Karpas-422 (cell line): ENCODE measurements at regions not wholly inside any gene's neighbourhood (a gene's known extent, or its start where the extent isn't known, plus 50 kb on each side); places are given as distances from the start of the nearest gene placed in this dataset.

ENCODE experiments used
- DNase-seq: peaks from one replicate; pipeline ENCODE4 v3.0.0-alpha.2; 2015
- H2AFZ ChIP-seq: fragments of 200-600 bp; sonication (generic); 2 replicates; pipeline ENCODE4 v1.6.1; 2014; ENCODE audit warnings: antibody characterized with exemption, low read length, mixed read lengths
- H3K27ac ChIP-seq: fragments of 200-600 bp; sonication (generic); 2 replicates; pipeline ENCODE4 v1.5.1; 2014; ENCODE audit warnings: mild to moderate bottlenecking, low read length, moderate library complexity
- H3K27me3 ChIP-seq: fragments of 200-600 bp; sonication (generic); 2 replicates; pipeline ENCODE4 v1.6.1; 2014; ENCODE audit warnings: low read length, mixed read lengths
- H3K36me3 ChIP-seq: fragments of 200-600 bp; sonication (generic); 2 replicates; pipeline ENCODE4 v1.6.1; 2014; ENCODE audit warnings: low read length, mixed read lengths; ENCODE audit not compliant: insufficient read depth
- H3K4me1 ChIP-seq: fragments of 200-600 bp; sonication (generic); 2 replicates; pipeline ENCODE4 v1.6.1; 2014; ENCODE audit warnings: mild to moderate bottlenecking, low read length, mixed read lengths
- H3K4me2 ChIP-seq: fragments of 200-600 bp; sonication (generic); 2 replicates; pipeline ENCODE4 v1.6.1; 2014; ENCODE audit warnings: low read length, low read depth, mild to moderate bottlenecking; ENCODE audit not compliant: poor library complexity, severe bottlenecking
- H3K4me3 ChIP-seq: fragments of 200-600 bp; sonication (generic); 2 replicates; pipeline ENCODE4 v1.5.1; 2014; ENCODE audit warnings: mild to moderate bottlenecking, antibody characterized with exemption, low read length, mixed read lengths
- H3K79me2 ChIP-seq: fragments of 200-600 bp; sonication (generic); 2 replicates; pipeline ENCODE4 v1.6.1; 2014; ENCODE audit warnings: mild to moderate bottlenecking, low read length, mixed read lengths
- H3K9ac ChIP-seq: fragments of 200-600 bp; sonication (generic); 2 replicates; pipeline ENCODE4 v1.6.0; 2014; ENCODE audit warnings: low read length
- H3K9me2 ChIP-seq: fragments of 200-600 bp; sonication (generic), shearing (Covaris generic); replicated peaks from 2 replicates; pipeline ENCODE4 v1.6.0; 2014; ENCODE audit warnings: mild to moderate bottlenecking, low read length, moderate library complexity; ENCODE audit not compliant: insufficient read depth
- H3K9me3 ChIP-seq: fragments of 300-700, 200-600 bp; sonication (generic); 2 replicates; pipeline ENCODE4 v1.6.1; 2014; ENCODE audit warnings: low read length, mixed read lengths
- H4K20me1 ChIP-seq: fragments of 200-600 bp; sonication (generic); 2 replicates; pipeline ENCODE4 v1.6.1; 2014; ENCODE audit warnings: mild to moderate bottlenecking, antibody characterized with exemption, low read length, low read depth; ENCODE audit not compliant: insufficient read depth

GRCh38 chr11:115693002-115693401, 188.8 kb upstream of the CADM1 start:
- H3K27me3 ChIP-seq = no peaks in the 10 kb centered on the region
- no peak overlapping the region for H3K9ac ChIP-seq
- no peaks in the 10 kb centered on the region for H3K9me2 ChIP-seq
- H3K9me3 ChIP-seq = no peaks in the 10 kb centered on the region
- H3K4me1 ChIP-seq = no peaks in the 10 kb centered on the region
- no peak overlapping the region for H2AFZ ChIP-seq
- no peak overlapping the region for H3K4me2 ChIP-seq
- no peaks in the 10 kb centered on the region for H3K36me3 ChIP-seq
- no peak overlapping the region for H3K27ac ChIP-seq
- no peaks in the 10 kb centered on the region for H3K79me2 ChIP-seq
- no peaks in the 10 kb centered on the region for H4K20me1 ChIP-seq
- H3K4me3 ChIP-seq = no peak overlapping the region
- no peak for DNase-seq

- no peak overlapping the region for H3K27ac ChIP-seq
Measured at GRCh38 chr11:115691030-115691429, 186.8 kb upstream of the CADM1 start.

GRCh38 chr11:115687934-115688333, 183.7 kb upstream of the CADM1 start:
- H3K4me1 ChIP-seq = no peaks in the 10 kb centered on the region
- no peak overlapping the region for H3K27ac ChIP-seq
- no peaks in the 10 kb centered on the region for H3K9me3 ChIP-seq
- no peak overlapping the region for H3K9ac ChIP-seq
- no peaks in the 10 kb centered on the region for H4K20me1 ChIP-seq
- H3K36me3 ChIP-seq = no peaks in the 10 kb centered on the region
- H3K27me3 ChIP-seq = no peaks in the 10 kb centered on the region
- H2AFZ ChIP-seq = no peak overlapping the region
- no peak for DNase-seq
- H3K79me2 ChIP-seq = no peaks in the 10 kb centered on the region
- H3K4me3 ChIP-seq = no peak overlapping the region
- no peak overlapping the region for H3K4me2 ChIP-seq
- H3K9me2 ChIP-seq = no peaks in the 10 kb centered on the region

More at GRCh38 chr11:115691030-115691429, 186.8 kb upstream of the CADM1 start:
- Histone ChIP-seq H3K9ac (no peak overlapping the region), H3K79me2 (no peaks in the 10 kb centered on the region), H3K4me1 (no peaks in the 10 kb centered on the region), H3K4me3 (no peak overlapping the region), H4K20me1 (no peaks in the 10 kb centered on the region), H3K27me3 (no peaks in the 10 kb centered on the region), H3K9me2 (no peaks in the 10 kb centered on the region), H3K4me2 (no peak overlapping the region), H3K9me3 (no peaks in the 10 kb centered on the region), H2AFZ (no peak overlapping the region), H3K36me3 (no peaks in the 10 kb centered on the region)
- no peak for DNase-seq

GRCh38 chr11:115684699-115685098, 180.5 kb upstream of the CADM1 start:
- no peaks in the 10 kb centered on the region for H3K36me3 ChIP-seq
- H3K9ac ChIP-seq = no peak overlapping the region
- no peaks in the 10 kb centered on the region for H4K20me1 ChIP-seq
- H3K9me3 ChIP-seq = no peaks in the 10 kb centered on the region
- H3K9me2 ChIP-seq = no peaks in the 10 kb centered on the region
- no peak overlapping the region for H3K27ac ChIP-seq
- no peaks in the 10 kb centered on the region for H3K4me1 ChIP-seq
- H3K4me2 ChIP-seq = no peak overlapping the region
- DNase-seq = no peak
- no peaks in the 10 kb centered on the region for H3K79me2 ChIP-seq
- no peak overlapping the region for H3K4me3 ChIP-seq
- H3K27me3 ChIP-seq = no peaks in the 10 kb centered on the region
- no peak overlapping the region for H2AFZ ChIP-seq

- Histone ChIP-seq H3K4me3 (no peak overlapping the region), H3K9me3 (no peaks in the 10 kb centered on the region)
Measured at GRCh38 chr11:115684135-115684534, 179.9 kb upstream of the CADM1 start.

GRCh38 chr11:115682888-115683287, 178.7 kb upstream of the CADM1 start:
- Histone ChIP-seq H3K27me3 (no peaks in the 10 kb centered on the region), H3K9me2 (no peaks in the 10 kb centered on the region), H3K79me2 (no peaks in the 10 kb centered on the region), H3K9me3 (no peaks in the 10 kb centered on the region), H3K4me1 (no peaks in the 10 kb centered on the region), H4K20me1 (no peaks in the 10 kb centered on the region), H3K27ac (no peak overlapping the region), H3K4me3 (no peak overlapping the region), H2AFZ (no peak overlapping the region), H3K9ac (no peak overlapping the region), H3K4me2 (no peak overlapping the region), H3K36me3 (no peaks in the 10 kb centered on the region)
- DNase-seq = no peak

More at GRCh38 chr11:115684135-115684534, 179.9 kb upstream of the CADM1 start:
- H3K27ac ChIP-seq = no peak overlapping the region
- H3K36me3 ChIP-seq = no peaks in the 10 kb centered on the region
- no peaks in the 10 kb centered on the region for H3K4me1 ChIP-seq
- H3K9me2 ChIP-seq = no peaks in the 10 kb centered on the region
- no peak overlapping the region for H2AFZ ChIP-seq
- DNase-seq = no peak
- no peak overlapping the region for H3K9ac ChIP-seq
- H3K4me2 ChIP-seq = no peak overlapping the region
- H4K20me1 ChIP-seq = no peaks in the 10 kb centered on the region
- H3K79me2 ChIP-seq = no peaks in the 10 kb centered on the region
- H3K27me3 ChIP-seq = no peaks in the 10 kb centered on the region

GRCh38 chr11:115682101-115682500, 177.9 kb upstream of the CADM1 start:
- H3K4me1 ChIP-seq = no peaks in the 10 kb centered on the region
- H3K9me3 ChIP-seq = no peaks in the 10 kb centered on the region
- no peak overlapping the region for H3K9ac ChIP-seq
- no peaks in the 10 kb centered on the region for H3K9me2 ChIP-seq
- DNase-seq = no peak
- no peak overlapping the region for H2AFZ ChIP-seq
- no peaks in the 10 kb centered on the region for H3K79me2 ChIP-seq
- no peaks in the 10 kb centered on the region for H3K36me3 ChIP-seq
- no peaks in the 10 kb centered on the region for H4K20me1 ChIP-seq
- no peak overlapping the region for H3K4me3 ChIP-seq
- no peak overlapping the region for H3K4me2 ChIP-seq
- no peak overlapping the region for H3K27ac ChIP-seq
- no peaks in the 10 kb centered on the region for H3K27me3 ChIP-seq

- no peaks in the 10 kb centered on the region for H3K36me3 ChIP-seq
- no peaks in the 10 kb centered on the region for H3K9me2 ChIP-seq
- no peak overlapping the region for H3K27ac ChIP-seq
- no peak overlapping the region for H3K9ac ChIP-seq
- no peak for DNase-seq
- no peak overlapping the region for H2AFZ ChIP-seq
- H3K4me1 ChIP-seq = no peaks in the 10 kb centered on the region
- H3K4me2 ChIP-seq = no peak overlapping the region
- H4K20me1 ChIP-seq = no peaks in the 10 kb centered on the region
- no peaks in the 10 kb centered on the region for H3K27me3 ChIP-seq
- H3K9me3 ChIP-seq = no peaks in the 10 kb centered on the region
- H3K79me2 ChIP-seq = no peaks in the 10 kb centered on the region
- H3K4me3 ChIP-seq = no peak overlapping the region
Measured at GRCh38 chr11:115679945-115680344, 175.7 kb upstream of the CADM1 start.

- no peaks in the 10 kb centered on the region for H3K36me3 ChIP-seq
- H3K9me2 ChIP-seq = no peaks in the 10 kb centered on the region
- no peaks in the 10 kb centered on the region for H3K27me3 ChIP-seq
- no peak overlapping the region for H3K4me2 ChIP-seq
- H3K4me3 ChIP-seq = no peak overlapping the region
- H2AFZ ChIP-seq = no peak overlapping the region
- DNase-seq = no peak
- no peaks in the 10 kb centered on the region for H3K4me1 ChIP-seq
- no peaks in the 10 kb centered on the region for H3K79me2 ChIP-seq
- H3K27ac ChIP-seq = no peak overlapping the region
- no peak overlapping the region for H3K9ac ChIP-seq
- no peaks in the 10 kb centered on the region for H3K9me3 ChIP-seq
- H4K20me1 ChIP-seq = no peaks in the 10 kb centered on the region
Measured at GRCh38 chr11:115678942-115679341, 174.7 kb upstream of the CADM1 start.
